GM12874 (cell line): ENCODE measurements at regions not wholly inside any gene's neighbourhood (a gene's known extent, or its start where the extent isn't known, plus 50 kb on each side); places are given as distances from the start of the nearest gene placed in this dataset.

Experiments
- CTCF ChIP-seq: IDR thresholded peaks from 2 replicates; pipeline ENCODE4 v1.5.1; 2011; ENCODE audit warnings: low read depth, mild to moderate bottlenecking, control low read depth, low read length, moderate library complexity; ENCODE audit not compliant: insufficient read depth

DNA sequence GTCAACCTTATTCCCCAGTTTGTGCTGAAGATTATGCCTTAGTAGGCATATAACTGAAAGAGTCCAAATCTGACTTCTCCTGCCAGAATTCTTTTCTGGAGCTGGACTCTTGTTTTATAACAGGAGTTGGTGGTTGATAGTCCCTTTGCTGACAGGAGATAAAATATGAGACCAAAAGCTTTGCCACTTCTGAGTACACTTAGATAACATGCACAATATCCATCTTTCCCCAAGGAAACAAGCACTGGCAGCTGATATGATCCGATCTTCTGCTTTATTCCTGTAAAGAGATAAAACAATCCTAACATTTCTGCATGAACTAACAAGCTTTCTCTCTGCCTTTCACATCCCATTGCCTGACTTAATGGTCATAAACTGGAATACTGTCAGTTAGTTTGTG, 1265.4 kb upstream of the ADGRB3 start:
- TF ChIP-seq CTCF, result no peak

GRCh38 chr6:67362976-67363375, 1272.1 kb upstream of the ADGRB3 start:
- no peak for TF ChIP-seq CTCF

GRCh38 chr6:67361264-67361663, 1273.8 kb upstream of the ADGRB3 start:
- TF ChIP-seq CTCF, result no peak

- TF ChIP-seq CTCF, result no peak
Observed at GRCh38 chr6:67358241-67358640, 1276.8 kb upstream of the ADGRB3 start.

- TF ChIP-seq CTCF, result no peak
Observed at GRCh38 chr6:67353861-67354260, 1281.2 kb upstream of the ADGRB3 start.

DNA sequence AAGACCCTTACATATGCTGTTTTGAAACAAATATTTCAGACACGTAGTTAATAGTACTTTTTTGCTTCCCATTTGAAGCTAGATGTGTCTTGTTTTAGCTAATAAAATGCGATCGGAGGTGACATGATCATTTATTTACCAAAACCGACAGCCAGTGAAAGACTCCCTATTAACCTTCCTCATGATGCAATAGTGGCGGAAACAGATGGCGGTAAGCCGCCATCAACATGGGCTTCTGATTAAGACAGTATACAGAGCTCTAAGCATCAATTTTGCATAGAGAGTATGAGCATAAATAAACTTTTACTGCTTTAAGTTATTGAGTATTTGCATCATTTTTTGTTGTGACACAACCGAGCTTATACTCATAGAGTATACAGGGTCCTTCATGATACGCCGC, 1282.4 kb upstream of the ADGRB3 start:
- no peak for TF ChIP-seq CTCF

GRCh38 chr6:67350729-67351128, 1284.4 kb upstream of the ADGRB3 start:
- TF ChIP-seq CTCF, result no peak

DNA sequence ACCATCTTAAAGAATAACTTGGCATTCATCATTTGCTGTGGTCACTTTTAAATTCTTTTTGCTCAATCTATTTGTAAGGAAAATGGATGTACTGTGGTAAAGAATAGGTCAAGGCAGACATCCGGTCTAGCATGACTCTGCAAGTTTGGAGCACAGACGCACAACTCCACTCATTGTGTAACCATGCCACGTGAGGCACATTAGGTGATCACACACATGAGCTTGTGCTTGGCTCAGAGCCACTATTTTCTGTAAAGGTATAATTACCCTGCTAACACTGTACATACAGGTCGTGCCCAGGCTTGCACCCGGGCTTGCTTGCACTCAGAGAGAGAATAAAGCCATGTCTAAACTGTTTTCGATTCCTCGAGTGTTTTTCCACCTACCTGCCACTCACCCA, 1289.1 kb upstream of the ADGRB3 start:
- no peak for TF ChIP-seq CTCF
